ENCODE measurements at regions not wholly inside any gene's neighbourhood (a gene's known extent, or its start where the extent isn't known, plus 50 kb on each side); places are given as distances from the start of the nearest gene placed in this dataset.

DNA sequence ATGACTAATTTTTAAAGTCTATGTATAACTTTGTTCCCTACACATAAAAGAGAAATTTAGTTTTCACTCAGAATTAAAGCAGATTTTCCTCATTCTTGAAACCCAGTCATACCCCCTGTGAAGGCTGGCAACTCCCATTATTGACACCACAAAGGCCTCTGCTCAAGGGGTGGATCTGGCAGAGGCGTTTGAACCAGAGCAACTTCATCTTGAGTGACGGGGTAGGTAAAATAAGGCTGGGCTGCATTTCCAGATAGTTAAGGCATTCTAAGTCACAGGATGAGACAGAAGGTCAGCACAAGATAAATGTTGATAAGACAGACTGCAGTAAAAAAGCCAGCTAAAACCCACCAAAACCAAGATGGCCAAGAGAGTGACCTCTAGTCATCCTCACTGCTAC lies 177.2 kb upstream of the OR13F1 start:
- Histone ChIP-seq H4K91ac (ENCODE audit: low read depth, low read length) (no peak overlapping the region), H3K4me1 (ENCODE audit: control insufficient read depth in 1 of 2, insufficient read depth in 2 of 2, low read length in 2 of 2) (no peaks in the 10 kb centered on the region), H3K9me3 (ENCODE audit: insufficient read depth, low read depth, low read length) (no peaks in the 10 kb centered on the region), H3K79me1 (ENCODE audit: low read length) (no peaks in the 10 kb centered on the region), H3K79me2 (ENCODE audit: control insufficient read depth, insufficient read depth, low read length, poor library complexity) (no peaks in the 10 kb centered on the region), H4K12ac (ENCODE audit: low read depth, low read length) (no peak overlapping the region), H3K27me3 (ENCODE audit: insufficient read depth, low read length) (no peaks in the 10 kb centered on the region), H2BK5ac (ENCODE audit: low read depth, low read length, poor library complexity) (no peak overlapping the region), H2BK120ac (ENCODE audit: insufficient read depth, low read length, poor library complexity) (no peak overlapping the region), H3K23ac (ENCODE audit: low read length) (no peak overlapping the region), H2BK12ac (ENCODE audit: low read length) (no peak overlapping the region), H3K4me3 (ENCODE audit: low read depth, low read length) (no peak overlapping the region), H3K27ac (ENCODE audit: low read depth, low read length) (no peak overlapping the region), H3K4ac (ENCODE audit: low read depth, low read length) (no peak overlapping the region), H2AFZ (ENCODE audit: insufficient read depth, low read length, poor library complexity) (no peak overlapping the region), H3K36me3 (ENCODE audit: control insufficient read depth in 1 of 2, insufficient read depth in 2 of 2, low read length in 2 of 2) (no peaks in the 10 kb centered on the region), H3K4me2 (ENCODE audit: low read length) (no peak overlapping the region), H4K8ac (ENCODE audit: low read depth, low read length) (no peak overlapping the region), H3K18ac (ENCODE audit: low read length) (no peak overlapping the region), H2AK5ac (ENCODE audit: low read length) (no peak overlapping the region), H3K9ac (ENCODE audit: low read length) (no peak overlapping the region), H3K14ac (ENCODE audit: low read length) (no peak overlapping the region)
- WGBS (ENCODE audit: extremely low coverage, insufficient coverage, insufficient read length): no CpG with 5 or more reads among the region's 2 CpGs
- DNase-seq: no peak

DNA sequence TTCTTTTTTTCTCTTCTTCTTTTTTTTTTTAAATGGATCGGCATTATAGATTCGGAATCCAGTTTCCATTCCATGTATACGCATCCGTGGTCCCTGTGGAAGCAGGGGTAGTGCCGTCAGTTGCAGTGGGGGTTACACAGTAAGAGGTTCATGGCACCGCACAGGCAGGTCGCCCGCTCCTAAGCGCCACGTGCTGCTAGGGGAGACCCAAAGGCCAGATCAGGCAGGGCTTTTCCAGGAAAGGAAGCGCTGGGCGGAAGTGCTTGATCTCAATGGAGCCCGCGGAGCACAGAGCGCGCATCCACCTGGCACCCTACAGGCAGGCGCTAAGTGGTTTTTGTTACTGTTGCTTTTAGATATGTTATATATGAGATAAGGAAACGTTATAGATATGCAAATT lies 174.8 kb upstream of the OR13F1 start:
- no peak overlapping the region for H4K12ac ChIP-seq (ENCODE audit: low read depth, low read length)
- H3K27ac ChIP-seq (ENCODE audit: low read depth, low read length): no peak overlapping the region
- H2BK12ac ChIP-seq (ENCODE audit: low read length): no peak overlapping the region
- no peaks in the 10 kb centered on the region for H3K4me1 ChIP-seq (ENCODE audit: control insufficient read depth in 1 of 2, insufficient read depth in 2 of 2, low read length in 2 of 2)
- H3K4me2 ChIP-seq (ENCODE audit: low read length): no peak overlapping the region
- WGBS (ENCODE audit: extremely low coverage, insufficient coverage, insufficient read length): no CpG with 5 or more reads among the region's 18 CpGs
- H3K27me3 ChIP-seq (ENCODE audit: insufficient read depth, low read length): no peaks in the 10 kb centered on the region
- no peak overlapping the region for H3K9ac ChIP-seq (ENCODE audit: low read length)
- no peaks in the 10 kb centered on the region for H3K79me2 ChIP-seq (ENCODE audit: control insufficient read depth, insufficient read depth, low read length, poor library complexity)
- peaks cover 1% of the 10 kb centered on the region for H3K9me3 ChIP-seq (ENCODE audit: insufficient read depth, low read depth, low read length)
- no peak overlapping the region for H3K18ac ChIP-seq (ENCODE audit: low read length)
- no peak overlapping the region for H4K91ac ChIP-seq (ENCODE audit: low read depth, low read length)
- H3K4me3 ChIP-seq (ENCODE audit: low read depth, low read length): no peak overlapping the region
- no peak overlapping the region for H4K8ac ChIP-seq (ENCODE audit: low read depth, low read length)
- no peak overlapping the region for H2AFZ ChIP-seq (ENCODE audit: insufficient read depth, low read length, poor library complexity)
- H3K79me1 ChIP-seq (ENCODE audit: low read length): no peaks in the 10 kb centered on the region
- H2BK120ac ChIP-seq (ENCODE audit: insufficient read depth, low read length, poor library complexity): no peak overlapping the region
- no peak overlapping the region for H3K14ac ChIP-seq (ENCODE audit: low read length)
- no peak overlapping the region for H2BK5ac ChIP-seq (ENCODE audit: low read depth, low read length, poor library complexity)
- no peaks in the 10 kb centered on the region for H3K36me3 ChIP-seq (ENCODE audit: control insufficient read depth in 1 of 2, insufficient read depth in 2 of 2, low read length in 2 of 2)
- H3K4ac ChIP-seq (ENCODE audit: low read depth, low read length): no peak overlapping the region
- no peak overlapping the region for H2AK5ac ChIP-seq (ENCODE audit: low read length)
- DNase-seq: no peak
- no peak overlapping the region for H3K23ac ChIP-seq (ENCODE audit: low read length)

DNA sequence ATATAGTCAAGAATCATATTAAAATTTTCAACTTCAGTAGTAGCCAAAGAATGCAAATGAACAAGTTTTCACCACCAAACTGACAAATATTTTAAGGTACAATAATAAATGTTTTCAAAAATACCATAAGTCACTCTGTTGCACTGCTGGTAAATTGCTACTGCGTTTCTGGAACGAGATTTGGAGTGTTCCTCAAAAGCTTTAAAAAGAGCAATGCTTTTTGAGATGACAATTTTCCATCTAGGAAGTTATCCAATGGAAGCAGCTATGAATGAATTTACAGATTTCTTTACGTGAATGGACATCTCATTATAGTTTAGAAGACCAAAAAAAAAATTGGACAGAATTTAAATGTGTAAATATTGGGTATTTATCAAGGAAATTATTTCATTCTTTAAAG lies 173.2 kb upstream of the OR13F1 start:
- Histone ChIP-seq H3K23ac (ENCODE audit: low read length) (no peak overlapping the region), H4K8ac (ENCODE audit: low read depth, low read length) (no peak overlapping the region), H3K36me3 (ENCODE audit: control insufficient read depth in 1 of 2, insufficient read depth in 2 of 2, low read length in 2 of 2) (no peaks in the 10 kb centered on the region), H2AK5ac (ENCODE audit: low read length) (no peak overlapping the region), H3K27me3 (ENCODE audit: insufficient read depth, low read length) (no peaks in the 10 kb centered on the region), H3K18ac (ENCODE audit: low read length) (no peak overlapping the region), H2BK12ac (ENCODE audit: low read length) (no peak overlapping the region), H2AFZ (ENCODE audit: insufficient read depth, low read length, poor library complexity) (no peak overlapping the region), H3K27ac (ENCODE audit: low read depth, low read length) (no peak overlapping the region), H3K4me2 (ENCODE audit: low read length) (no peak overlapping the region), H3K14ac (ENCODE audit: low read length) (no peak overlapping the region), H3K9ac (ENCODE audit: low read length) (no peak overlapping the region), H3K79me2 (ENCODE audit: control insufficient read depth, insufficient read depth, low read length, poor library complexity) (no peaks in the 10 kb centered on the region), H2BK120ac (ENCODE audit: insufficient read depth, low read length, poor library complexity) (no peak overlapping the region), H2BK5ac (ENCODE audit: low read depth, low read length, poor library complexity) (no peak overlapping the region), H4K12ac (ENCODE audit: low read depth, low read length) (no peak overlapping the region), H3K79me1 (ENCODE audit: low read length) (no peaks in the 10 kb centered on the region), H3K4me3 (ENCODE audit: low read depth, low read length) (no peak overlapping the region), H3K4ac (ENCODE audit: low read depth, low read length) (no peak overlapping the region), H4K91ac (ENCODE audit: low read depth, low read length) (no peak overlapping the region), H3K9me3 (ENCODE audit: insufficient read depth, low read depth, low read length) (peaks cover 3% of the 10 kb centered on the region), H3K4me1 (ENCODE audit: control insufficient read depth in 1 of 2, insufficient read depth in 2 of 2, low read length in 2 of 2) (no peaks in the 10 kb centered on the region)
- no CpG with 5 or more reads among the region's 3 CpGs for WGBS (ENCODE audit: extremely low coverage, insufficient coverage, insufficient read length)
- no peak for DNase-seq

DNA sequence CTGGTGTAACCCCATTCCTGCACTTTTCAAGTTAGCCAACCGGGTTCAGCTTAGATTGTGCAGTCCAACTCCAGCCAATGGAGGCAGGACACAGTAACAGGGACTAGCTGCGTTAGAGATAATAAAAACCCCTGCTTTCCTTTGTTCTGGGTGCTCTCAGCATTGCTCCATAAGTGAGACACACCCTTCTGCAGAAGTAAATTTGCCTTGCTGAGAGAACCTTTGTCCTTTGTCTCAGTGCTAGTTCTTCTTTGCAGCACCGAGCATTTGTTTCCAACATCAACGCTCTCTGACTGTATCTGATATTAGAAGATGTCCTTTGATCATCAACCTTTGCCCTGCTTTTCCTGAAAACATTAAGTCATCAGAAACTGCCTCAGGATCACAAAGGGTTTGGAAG lies 169.5 kb upstream of the OR13F1 start:
- Histone ChIP-seq H2BK5ac (ENCODE audit: low read depth, low read length, poor library complexity) (no peak overlapping the region), H3K27me3 (ENCODE audit: insufficient read depth, low read length) (no peaks in the 10 kb centered on the region), H3K4ac (ENCODE audit: low read depth, low read length) (no peak overlapping the region), H2AFZ (ENCODE audit: insufficient read depth, low read length, poor library complexity) (no peak overlapping the region), H3K79me2 (ENCODE audit: control insufficient read depth, insufficient read depth, low read length, poor library complexity) (no peaks in the 10 kb centered on the region), H3K4me3 (ENCODE audit: low read depth, low read length) (no peak overlapping the region), H2AK5ac (ENCODE audit: low read length) (no peak overlapping the region), H3K79me1 (ENCODE audit: low read length) (no peaks in the 10 kb centered on the region), H2BK120ac (ENCODE audit: insufficient read depth, low read length, poor library complexity) (no peak overlapping the region), H3K9me3 (ENCODE audit: insufficient read depth, low read depth, low read length) (peaks cover 3% of the 10 kb centered on the region), H4K8ac (ENCODE audit: low read depth, low read length) (no peak overlapping the region), H3K36me3 (ENCODE audit: control insufficient read depth in 1 of 2, insufficient read depth in 2 of 2, low read length in 2 of 2) (no peaks in the 10 kb centered on the region), H4K12ac (ENCODE audit: low read depth, low read length) (no peak overlapping the region), H4K91ac (ENCODE audit: low read depth, low read length) (no peak overlapping the region), H3K14ac (ENCODE audit: low read length) (no peak overlapping the region), H3K23ac (ENCODE audit: low read length) (no peak overlapping the region), H3K27ac (ENCODE audit: low read depth, low read length) (no peak overlapping the region), H2BK12ac (ENCODE audit: low read length) (no peak overlapping the region), H3K4me1 (ENCODE audit: control insufficient read depth in 1 of 2, insufficient read depth in 2 of 2, low read length in 2 of 2) (no peaks in the 10 kb centered on the region), H3K4me2 (ENCODE audit: low read length) (no peak overlapping the region), H3K9ac (ENCODE audit: low read length) (no peak overlapping the region), H3K18ac (ENCODE audit: low read length) (no peak overlapping the region)
- DNase-seq: no peak
- no CpG with 5 or more reads among the region's 4 CpGs for WGBS (ENCODE audit: extremely low coverage, insufficient coverage, insufficient read length)

DNA sequence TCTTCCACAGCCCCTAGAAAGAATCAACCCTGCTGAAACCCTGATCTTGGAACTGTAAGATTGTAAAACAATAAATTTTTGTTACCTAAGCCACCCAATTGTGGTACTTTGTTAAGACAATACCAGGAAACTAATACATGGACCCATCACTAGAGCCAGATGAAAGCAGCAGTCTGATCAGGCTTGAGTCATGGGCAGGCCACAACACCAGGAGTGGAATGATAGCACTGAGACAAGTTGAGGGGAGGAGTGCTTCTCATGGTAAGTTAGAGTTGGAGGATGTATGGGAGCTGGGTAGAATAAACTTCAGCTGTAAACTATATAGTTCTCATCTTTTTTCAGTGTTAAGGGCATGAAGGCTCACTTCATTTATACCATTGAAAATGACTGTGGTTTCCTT lies 164.4 kb upstream of the OR13F1 start:
- Histone ChIP-seq H3K9me3 (ENCODE audit: insufficient read depth, low read depth, low read length) (no peaks in the 10 kb centered on the region), H4K8ac (ENCODE audit: low read depth, low read length) (no peak overlapping the region), H3K79me1 (ENCODE audit: low read length) (no peaks in the 10 kb centered on the region), H2AK5ac (ENCODE audit: low read length) (no peak overlapping the region), H3K79me2 (ENCODE audit: control insufficient read depth, insufficient read depth, low read length, poor library complexity) (no peaks in the 10 kb centered on the region), H4K12ac (ENCODE audit: low read depth, low read length) (no peak overlapping the region), H2BK5ac (ENCODE audit: low read depth, low read length, poor library complexity) (no peak overlapping the region), H3K18ac (ENCODE audit: low read length) (no peak overlapping the region), H2BK120ac (ENCODE audit: insufficient read depth, low read length, poor library complexity) (no peak overlapping the region), H3K4me1 (ENCODE audit: control insufficient read depth in 1 of 2, insufficient read depth in 2 of 2, low read length in 2 of 2) (no peaks in the 10 kb centered on the region), H3K27ac (ENCODE audit: low read depth, low read length) (no peak overlapping the region), H4K91ac (ENCODE audit: low read depth, low read length) (no peak overlapping the region), H3K4me2 (ENCODE audit: low read length) (no peak overlapping the region), H3K9ac (ENCODE audit: low read length) (no peak overlapping the region), H3K4me3 (ENCODE audit: low read depth, low read length) (no peak overlapping the region), H3K36me3 (ENCODE audit: control insufficient read depth in 1 of 2, insufficient read depth in 2 of 2, low read length in 2 of 2) (no peaks in the 10 kb centered on the region), H2BK12ac (ENCODE audit: low read length) (no peak overlapping the region), H3K23ac (ENCODE audit: low read length) (no peak overlapping the region), H3K4ac (ENCODE audit: low read depth, low read length) (no peak overlapping the region), H3K14ac (ENCODE audit: low read length) (no peak overlapping the region), H2AFZ (ENCODE audit: insufficient read depth, low read length, poor library complexity) (no peak overlapping the region), H3K27me3 (ENCODE audit: insufficient read depth, low read length) (no peaks in the 10 kb centered on the region)
- DNase-seq: no peak

Data from trophoblast cell (in vitro differentiated cells and primary cell).